ENCODE measurements at regions not wholly inside any gene's neighbourhood (a gene's known extent, or its start where the extent isn't known, plus 50 kb on each side); places are given as distances from the start of the nearest gene placed in this dataset.

DNA sequence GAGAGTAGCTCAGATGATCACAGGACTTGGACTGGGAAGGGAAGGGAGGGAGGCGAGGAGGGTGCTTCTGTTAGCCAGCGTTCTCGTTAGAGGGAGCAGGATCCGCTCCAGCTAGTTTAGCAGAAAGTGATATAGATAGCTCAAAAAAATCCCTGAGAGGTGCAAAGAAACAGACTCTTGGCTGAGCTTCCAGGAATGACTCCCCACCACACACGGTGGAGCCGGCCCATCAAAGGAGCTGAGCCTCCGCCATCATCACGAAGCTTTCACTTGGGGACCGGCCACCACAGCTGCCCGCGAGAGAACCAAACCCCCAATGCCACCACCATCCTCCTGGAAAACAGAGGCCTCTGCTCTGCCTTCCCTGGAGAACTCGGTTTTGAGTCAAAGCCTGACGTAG is 124.6 kb upstream of the BCL2L14 start:
- DNase-seq: no peak

DNA sequence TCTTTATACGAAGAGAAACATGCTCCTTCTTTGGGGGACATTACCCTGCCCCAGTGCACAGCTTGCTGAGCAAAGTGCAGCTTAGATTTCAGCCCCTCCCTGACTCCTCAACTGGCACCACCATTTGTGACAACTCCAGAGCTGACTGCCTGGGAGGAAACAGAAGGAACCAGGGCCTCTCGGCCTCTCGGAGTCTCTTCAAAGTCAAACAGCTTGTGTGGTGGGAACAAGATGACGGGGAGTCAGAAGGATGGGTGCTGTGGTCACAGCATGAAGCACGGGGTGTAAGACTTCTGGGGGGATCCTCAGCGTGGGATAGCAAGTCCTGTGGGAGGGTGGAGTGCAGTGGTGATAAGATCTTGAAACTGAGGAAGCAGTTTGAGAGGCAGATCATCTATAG is 123.5 kb upstream of the BCL2L14 start:
- DNase-seq: no peak

DNA sequence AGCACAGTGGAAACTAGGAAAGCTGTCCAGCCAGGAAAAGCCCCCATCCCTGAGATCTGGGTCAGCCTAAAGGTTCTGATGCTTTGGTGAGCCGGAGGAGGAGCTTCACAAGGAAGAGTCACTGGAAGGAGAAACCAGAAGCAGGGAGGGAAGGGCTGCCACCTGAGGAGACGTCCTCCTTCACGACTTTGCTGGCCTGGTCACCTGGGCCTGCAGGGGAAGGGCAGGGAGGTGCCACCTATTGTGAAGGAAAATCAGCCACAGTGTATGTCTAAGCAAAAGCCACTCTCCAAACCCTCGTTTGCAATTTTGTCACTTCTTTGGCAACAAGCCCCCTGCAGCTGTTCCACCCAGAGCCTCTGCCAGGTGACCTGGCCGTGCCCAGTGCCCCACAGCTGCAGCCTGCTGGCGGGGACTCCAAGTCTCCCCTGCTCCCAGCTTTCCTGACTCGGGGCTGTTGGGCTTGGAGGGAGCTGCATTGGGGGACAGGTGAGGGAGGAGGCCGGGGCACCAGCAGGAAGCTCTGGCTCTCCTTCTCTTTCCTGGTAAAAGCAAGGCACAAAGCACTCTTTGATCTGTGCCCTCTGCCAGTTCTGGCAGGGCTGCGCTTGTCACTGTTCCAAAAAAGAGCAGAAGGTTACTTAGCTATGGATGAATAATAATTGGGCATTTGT is 120.9 kb upstream of the BCL2L14 start:
- no peak for DNase-seq

DNA sequence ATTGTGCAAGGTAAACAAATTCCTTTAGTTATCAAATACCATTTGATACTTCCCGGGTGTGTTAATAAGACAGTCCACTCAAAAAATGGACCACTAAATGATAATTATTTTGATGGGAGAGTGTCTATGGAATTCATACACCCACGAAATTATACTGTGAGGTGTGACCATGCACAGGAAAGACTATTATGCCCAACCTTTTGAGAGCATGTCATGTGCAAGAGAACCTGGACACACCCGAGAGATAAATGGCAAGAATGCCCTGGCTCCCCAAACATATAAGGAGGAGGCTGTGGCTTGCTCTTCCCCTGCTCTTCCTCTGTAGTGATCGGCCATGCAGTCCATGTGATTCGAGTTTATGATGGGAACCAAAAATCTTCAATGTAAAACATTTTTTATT is 119.5 kb upstream of the BCL2L14 start:
- DNase-seq: no peak

DNA sequence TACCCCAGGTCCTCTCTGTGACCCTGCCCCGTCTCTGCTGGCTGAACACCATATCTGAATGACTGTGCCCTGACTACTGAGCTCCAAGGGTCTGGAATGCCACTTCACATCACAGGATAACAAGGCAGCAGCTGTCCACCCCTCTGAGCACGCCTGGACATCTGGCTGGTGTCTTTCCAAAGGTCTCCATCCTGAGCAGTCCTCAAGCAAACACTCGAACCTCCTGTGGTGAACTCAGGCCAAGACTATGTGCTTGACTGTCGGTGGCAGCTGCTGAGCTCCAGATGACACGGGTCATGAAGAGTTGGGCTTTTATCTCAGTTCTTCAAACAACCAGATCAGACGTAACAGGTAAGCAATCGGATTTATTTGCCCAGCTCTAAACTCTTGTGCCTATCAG is 117.2 kb upstream of the BCL2L14 start:
- DNase-seq: no peak

DNA sequence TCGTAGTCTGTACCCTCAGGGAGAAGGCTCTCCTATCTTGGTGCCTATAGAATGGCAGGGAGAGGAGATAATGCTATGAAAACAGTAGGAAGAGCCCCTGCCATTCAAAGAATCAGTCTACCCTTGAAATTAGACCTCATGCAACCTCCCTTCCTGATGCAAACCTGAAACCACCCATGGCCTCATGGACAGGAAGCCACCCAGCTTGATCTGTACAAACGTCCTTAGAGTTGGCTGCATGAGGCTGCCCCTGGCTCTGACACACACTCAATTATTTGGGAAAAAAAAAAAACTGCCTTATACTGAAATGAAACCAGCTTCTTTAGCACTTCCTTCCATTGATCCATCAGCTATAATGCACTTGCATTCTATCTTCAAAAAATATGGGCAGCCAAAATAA is 116.6 kb upstream of the BCL2L14 start:
- DNase-seq: no peak

DNA sequence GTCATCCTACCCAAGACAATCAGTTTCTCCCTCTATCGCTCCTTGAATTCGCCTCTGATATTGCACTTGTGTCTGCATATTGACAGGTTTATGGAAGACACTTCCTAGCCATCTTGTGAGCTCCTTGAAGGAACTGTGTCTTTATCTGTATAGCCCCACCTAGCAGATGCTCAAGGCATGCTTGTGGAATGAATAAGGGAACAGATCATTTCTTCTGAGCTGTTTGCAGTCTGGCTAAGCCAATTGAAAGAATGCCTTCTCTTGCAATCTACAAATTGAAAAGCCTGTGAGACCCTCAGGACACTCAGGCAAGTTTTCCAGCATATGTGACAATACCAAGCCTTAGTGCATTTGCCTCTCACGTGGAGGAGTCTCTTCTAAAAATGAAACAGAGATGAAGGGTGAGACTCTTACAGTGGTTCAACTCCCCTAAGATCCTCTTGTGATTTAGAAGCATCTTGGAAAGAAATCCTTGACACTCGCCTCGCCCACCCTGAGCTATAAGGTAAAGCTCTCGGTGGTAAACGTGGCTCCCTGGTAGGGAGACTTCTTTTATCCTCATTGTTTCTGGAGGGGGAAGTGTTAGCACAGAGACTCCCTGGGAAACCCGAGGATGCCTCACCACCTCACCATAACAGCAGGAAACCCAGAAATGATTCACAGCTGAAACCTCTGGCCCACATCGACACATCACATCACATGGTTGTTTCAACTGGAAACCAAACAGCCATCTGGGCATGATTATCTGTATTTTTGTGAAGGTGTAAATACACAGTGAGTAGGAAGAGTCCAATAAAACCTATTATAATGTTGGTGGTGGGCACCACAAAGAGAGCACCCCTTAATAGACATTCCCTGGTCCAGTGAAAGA is 112.3 kb upstream of the BCL2L14 start:
- DNase-seq: no peak

DNA sequence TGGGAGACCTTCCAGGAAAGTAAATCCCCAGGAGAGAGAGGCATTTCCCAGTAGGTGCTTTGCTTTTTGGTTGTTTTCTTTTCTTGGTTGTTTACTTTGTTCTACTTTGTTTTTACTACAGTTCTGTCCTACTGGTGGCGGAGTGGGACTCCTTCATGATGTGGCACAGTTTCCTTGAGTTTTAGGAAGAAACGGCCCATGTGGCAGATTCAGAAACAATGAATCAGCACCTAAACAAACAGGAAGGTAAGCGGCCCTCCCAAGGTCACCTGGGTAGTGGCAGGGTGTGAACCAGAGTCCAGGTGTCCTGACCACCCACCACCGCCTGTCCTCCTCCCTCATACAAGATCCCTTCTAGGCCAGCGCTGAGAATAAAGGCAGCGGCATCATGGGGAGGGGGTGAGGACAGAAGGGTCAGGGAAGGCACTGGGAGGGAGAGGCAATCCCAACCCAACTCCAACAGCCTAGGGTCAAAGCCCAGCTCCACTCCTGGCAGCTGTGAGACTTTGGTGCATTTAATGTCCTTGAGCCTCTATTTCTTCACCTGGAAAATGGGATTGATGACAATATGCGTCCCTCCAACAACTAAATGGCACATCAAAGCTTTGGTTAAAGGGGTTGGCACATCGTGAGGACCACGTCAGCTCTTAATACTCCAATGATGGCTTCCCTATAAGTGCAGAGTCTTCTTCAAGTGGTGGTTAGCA is 111.5 kb upstream of the BCL2L14 start:
- DNase-seq: no peak

DNA sequence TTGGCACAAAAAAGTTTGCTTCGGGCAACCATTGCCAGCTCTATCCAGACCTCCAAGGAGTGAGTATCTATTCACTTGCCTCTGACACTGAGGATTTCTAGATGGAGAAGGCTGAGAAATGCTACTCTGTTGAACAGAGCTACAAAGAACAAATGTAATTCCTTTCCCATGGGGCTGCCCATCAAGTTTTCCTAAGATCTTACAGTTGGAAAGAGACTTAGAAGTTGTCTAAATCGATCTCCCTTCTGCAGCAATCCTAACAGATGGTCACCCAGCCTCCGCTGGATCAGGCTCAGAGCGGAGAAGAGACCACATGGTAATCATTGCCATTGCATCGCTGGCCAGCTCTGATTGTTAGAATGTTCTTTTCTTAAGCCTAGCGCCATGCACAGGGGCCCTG is 110.1 kb upstream of the BCL2L14 start:
- DNase-seq: no peak

DNA sequence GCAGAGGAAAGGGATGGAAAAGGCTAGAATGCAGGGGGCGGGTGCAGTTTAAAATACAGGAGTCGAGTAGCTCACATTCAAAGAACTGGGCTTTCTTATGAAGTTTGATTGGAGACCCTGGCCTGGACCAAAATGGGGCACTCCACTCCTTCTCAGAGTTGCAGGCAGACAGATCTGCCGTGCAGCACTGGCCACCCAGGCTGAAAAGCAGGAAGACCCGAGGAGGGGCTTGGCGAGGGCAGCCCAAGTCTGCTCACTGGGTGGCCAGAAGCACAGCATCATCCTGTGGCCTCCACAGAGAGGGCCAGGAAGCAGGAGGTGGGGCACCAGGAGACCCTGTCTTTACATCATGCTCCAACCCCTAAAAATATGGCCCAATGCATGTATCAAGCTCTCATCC is 109.1 kb upstream of the BCL2L14 start:
- no peak for DNase-seq

DNA sequence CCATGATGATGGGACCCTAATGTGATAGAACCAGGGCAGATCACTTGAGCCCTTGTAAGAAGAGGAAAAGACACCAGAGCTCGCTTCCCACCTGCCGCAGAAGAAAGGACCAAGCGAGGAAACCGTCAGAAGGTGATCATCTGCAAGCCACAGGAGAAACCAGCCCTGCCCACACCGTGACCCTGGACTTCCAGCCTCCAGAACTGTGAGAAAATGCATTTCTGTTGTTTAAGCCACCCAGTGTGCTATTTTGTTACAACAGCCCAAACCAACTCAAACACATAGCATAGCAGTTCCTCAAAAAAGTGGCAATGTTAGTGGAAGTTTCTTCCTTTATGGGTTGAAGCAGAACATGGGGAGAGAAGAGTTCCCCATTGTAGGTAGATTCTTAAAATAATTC is 107.9 kb upstream of the BCL2L14 start:
- DNase-seq: no peak

DNA sequence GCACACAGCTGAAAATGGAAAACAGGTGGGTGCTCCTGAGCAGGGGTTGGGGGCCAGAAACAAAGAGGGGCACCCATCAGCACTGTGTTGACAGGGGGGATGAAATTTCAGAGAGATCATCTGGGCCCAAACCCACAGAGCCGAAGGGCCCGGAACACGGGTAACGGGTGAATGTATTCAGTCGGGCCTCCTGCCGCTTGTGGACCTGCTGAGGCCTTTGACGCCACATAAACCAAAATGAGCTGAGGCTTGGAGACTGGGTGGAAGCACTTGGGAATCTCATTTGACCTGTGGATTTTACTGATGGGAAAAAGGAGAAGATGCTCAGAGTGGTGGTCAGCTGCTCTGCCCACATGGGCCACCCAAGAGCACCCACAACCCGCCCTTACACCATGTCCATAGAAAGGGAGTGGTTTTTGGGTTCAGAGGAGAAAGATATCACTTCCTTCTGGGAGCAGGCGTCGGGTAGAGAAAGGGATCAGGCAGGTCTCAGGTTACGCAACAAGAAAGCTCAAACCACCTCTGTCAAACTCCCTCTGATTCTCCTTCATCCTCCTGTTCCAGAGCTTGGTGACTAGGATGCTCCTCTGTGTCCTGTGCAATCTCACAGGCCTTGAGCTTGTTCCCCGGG is 106.8 kb upstream of the BCL2L14 start:
- DNase-seq: no peak

DNA sequence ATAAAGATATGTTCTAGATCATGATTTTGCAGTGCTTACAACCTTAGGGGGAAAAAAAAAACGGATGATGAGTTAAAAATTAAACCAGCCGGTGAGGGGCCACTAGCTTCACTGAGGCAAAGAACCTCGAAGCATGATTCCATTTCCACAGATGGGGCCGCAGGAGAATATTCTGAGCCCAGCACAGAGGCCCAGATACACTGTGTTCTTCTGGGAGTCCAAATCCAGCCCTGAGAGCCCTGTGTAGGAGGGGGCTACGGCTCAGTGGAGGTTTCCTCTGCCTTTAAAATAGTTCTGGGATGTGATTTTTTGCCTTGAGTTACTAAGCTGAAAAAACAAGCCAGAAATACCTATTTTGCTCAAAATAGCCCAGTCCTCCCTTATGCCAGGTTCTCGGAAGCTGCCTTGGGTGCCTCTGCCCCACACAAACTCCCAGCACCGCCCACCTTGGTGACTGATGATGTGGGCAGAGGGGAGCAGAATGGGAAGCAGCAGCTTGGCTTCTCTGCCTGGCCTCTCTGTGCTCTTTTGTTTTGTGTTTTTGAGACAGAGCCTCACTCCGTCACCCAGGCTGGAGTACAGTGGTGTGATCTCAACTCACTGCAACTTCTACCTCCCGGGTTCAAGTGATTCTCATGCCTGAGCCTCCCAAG is 105.4 kb upstream of the BCL2L14 start:
- no peak for DNase-seq

DNA sequence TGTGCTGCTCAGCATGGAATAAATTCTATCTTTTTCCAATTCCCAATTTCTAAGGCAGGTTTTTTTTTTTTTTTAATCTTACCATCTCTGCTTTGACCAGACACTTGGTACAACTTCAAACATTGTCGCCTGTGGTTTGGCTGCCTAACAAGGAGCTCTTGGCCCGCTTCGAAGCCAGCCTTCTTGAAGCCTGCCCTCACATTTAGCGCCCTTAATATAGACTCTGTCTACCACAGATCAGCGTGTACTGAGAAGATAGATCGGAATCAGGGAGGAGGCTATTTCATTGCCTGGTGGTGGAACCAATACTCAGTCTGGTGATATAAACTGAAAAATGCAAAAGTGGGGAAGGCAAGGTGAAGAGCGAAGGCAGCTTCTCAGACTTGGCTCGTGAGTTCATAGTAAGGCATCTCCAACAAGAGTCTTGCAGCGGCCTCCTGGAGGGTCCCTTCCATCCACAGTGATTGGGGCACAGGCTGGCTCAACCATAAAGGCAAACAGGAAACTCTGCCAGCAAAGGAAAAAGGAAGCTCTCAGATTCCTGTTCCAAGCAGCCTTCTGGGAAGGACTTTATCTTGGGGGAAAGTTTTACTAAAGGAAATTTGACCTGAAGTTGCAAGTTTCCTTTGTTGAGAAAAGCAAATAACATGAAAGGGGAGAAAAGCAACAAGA is 103.2 kb upstream of the BCL2L14 start:
- DNase-seq: no peak

DNA sequence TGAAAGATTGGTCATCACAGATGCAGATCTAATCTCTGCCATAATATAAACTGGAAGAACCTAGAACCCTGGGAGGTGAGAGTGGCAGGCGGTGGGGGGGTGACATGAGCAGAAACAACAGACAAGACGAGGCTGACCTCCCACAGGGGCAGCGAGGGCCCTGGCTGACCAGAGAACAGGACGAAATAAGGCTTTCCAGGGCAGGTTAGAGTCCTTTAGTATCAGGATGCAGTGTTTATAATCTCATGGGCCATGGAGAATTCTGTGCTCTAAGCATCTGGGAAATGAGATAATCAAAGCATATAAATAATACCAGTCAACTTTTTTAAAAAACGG is 102.7 kb upstream of the BCL2L14 start:
- no peak for DNase-seq

DNA sequence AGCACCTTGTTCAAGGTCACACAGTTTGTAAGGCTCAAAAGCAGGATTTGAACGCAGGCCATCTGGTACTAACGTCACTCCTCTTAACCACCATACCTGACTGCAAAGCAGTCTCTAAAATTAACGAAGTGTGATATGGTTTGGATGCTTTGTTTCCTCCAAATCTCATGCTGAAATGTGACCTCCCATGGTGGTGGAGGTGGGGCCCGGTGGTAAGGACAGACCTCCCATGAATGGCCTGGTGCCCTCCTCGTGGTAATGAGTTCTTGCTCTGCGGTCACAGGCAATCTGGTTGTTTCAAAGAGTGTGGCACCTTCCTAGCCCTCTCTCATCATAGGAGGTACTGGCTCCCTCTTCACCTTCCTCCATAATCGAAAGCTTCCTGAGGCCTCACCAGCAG is 102.2 kb upstream of the BCL2L14 start:
- DNase-seq: no peak

DNA sequence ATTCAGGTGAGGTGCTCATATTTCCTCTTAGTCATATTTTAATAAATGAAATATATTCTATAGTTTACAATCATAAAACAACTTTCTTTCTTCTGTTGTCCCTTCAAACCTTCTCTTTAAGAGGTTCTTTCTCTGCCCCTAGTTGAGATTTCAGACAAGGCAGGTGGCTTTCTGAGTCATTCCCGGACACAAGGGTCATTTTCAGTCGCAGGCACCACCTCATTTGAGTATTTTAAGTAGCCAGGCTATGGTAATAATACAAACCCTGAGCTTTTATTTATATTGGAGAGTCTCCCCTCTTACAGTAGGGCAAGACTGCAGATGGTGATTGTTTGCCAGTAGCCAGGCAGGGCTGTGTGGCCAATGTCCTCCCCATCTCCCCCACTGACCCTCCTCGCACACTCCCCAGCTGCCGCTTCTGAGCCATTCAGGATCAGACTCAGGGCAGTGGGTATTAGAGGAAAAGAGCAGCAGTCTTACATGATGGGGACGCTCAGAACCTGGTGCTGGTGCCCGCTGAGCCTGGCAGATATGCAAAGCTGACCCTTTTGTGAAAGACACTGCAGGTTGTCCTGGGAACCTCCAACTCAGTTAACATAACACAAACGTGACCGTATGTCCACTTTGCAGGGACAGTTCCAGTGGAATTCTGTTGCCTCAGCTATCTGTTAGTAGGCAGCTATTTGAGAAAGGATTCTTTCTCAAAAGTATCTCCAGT is 101.1 kb upstream of the BCL2L14 start:
- no peak for DNase-seq

DNA sequence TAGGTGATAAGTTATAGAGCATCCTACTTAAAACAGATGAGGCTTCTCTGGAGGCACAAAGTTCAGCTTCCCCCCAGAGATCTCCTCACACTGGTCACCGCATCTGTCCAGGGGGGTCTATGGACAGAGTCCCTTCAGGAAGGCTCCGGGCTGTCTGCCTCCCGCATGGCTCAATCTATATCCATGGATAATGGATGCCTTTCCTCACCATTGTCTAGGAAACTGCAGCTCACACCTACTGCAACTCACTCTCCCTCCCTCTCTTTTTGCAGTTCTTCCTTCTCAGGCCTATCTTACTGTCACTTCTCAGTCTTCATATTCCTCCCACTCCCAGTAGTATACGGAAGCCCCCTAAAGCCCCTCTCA is 100.6 kb upstream of the BCL2L14 start:
- DNase-seq: no peak

DNA sequence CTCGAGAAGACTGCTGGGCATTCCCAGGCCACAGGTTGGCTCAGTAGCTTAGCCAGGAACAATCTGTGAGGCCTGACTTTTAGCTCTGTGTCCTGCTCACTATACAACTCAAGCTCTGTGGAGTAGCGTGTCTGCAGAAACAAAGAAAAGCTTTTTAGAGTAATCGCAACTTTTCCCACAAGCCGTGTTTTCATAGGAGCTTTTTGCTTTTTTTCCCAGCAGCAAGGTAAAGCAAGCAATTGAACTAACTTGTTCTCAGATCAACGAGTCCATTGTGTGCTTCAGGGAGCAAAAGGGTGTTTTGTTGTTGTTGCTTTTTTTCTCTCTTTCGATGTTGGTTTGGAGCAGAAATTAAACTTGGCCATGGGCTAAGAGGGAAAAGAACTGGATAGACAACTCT is 97.3 kb upstream of the BCL2L14 start:
- DNase-seq: no peak

DNA sequence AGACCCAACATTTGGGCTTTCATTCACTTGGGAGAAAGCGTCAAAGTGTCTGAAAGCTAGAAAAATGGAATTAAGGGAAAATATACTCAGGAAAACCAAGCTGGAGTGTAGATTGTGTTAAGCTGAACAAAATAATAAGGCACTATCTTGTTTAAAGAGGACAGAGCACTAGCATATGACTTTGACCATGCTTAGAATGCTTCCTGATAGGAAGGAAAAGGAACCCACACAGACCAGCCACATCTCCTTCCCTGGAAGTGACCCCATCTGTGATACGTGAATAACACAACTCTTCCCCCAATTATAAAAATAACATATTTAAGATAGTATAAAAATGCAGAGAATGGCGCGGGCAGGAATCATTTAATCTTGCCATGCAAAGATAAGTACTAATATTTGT is 94.7 kb upstream of the BCL2L14 start:
- DNase-seq: no peak

DNA sequence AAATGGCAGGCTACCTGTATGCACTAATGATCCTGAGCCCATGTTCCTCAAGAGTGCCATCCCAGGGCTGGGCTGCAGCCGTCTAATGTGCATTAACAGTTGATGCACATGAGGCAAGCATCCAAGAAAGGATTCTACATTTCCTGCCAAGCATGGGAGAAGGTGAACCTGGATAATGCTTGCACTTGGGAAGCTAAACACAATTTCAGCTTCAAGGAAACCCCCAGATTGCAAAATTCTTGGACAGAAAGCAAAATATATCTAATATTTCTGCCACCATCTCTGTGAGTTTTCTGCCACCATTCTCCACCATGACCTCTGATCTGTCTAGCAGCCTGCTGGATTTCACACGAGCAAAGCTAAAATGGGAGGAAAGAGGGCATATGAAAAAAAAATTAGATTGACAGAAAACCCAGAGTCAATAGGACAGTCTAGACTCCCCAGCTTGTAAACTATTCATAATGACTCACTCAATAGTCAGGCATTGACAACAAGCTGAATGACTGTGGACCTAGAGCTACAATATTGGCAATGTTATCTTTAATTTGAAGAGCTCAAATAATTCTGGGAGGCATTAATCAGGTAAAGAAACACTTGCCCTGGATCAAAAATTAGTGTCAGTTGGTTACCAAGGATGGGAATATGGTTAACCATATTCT is 91.9 kb upstream of the BCL2L14 start:
- DNase-seq: no peak

Data from NK-92 treated with Interleukin-12 subunit alpha and Interleukin-12 subunit beta, amount 100 ng/mL, for 24 hours (cell line).